Transverse colon (tissue), 4 donors: ENCODE measurements at regions not wholly inside any gene's neighbourhood (a gene's known extent, or its start where the extent isn't known, plus 50 kb on each side); places are given as distances from the start of the nearest gene placed in this dataset.

Source experiments
- DNase-seq: peaks from one replicate; pipeline ENCODE4 v3.0.0-alpha.2; 2019
- H3K27ac ChIP-seq, 4 donors: fragments of 200-600 bp; sonication (generic); 2 replicates each; pipeline ENCODE4 v1.5.1; 2016 to 2018; ENCODE audit warnings: inconsistent platforms in 4 of 4
- H3K27me3 ChIP-seq: fragments of 200-600 bp; sonication (generic); 2 replicates; pipeline ENCODE4 v1.5.1; 2017; ENCODE audit warnings: inconsistent platforms
- H3K36me3 ChIP-seq, 4 donors: fragments of 200-600 bp; sonication (generic); 2 replicates each; pipeline ENCODE4 v1.5.1; 2017 to 2019; ENCODE audit warnings: inconsistent platforms in 4 of 4
- H3K4me1 ChIP-seq, 4 donors: fragments of 200-600 bp; sonication (generic); 2 replicates each; pipeline ENCODE4 v1.5.1; 2017 to 2020; ENCODE audit warnings: inconsistent platforms in 4 of 4
- H3K4me3 ChIP-seq, 4 donors: fragments of 200-600 bp; sonication (generic); 1 replicate in 1 of 4; 2 replicates in 3 of 4; pipeline versions ENCODE4 v1.5.1 to v1.6.1; 2017 to 2019; ENCODE audit warnings: inconsistent platforms in 4 of 4
- H3K9me3 ChIP-seq, 2 donors: fragments of 200-600 bp; sonication (generic); 2 replicates each; pipeline ENCODE4 v1.5.1; 2017 to 2019; ENCODE audit warnings: inconsistent platforms in 2 of 2
- CTCF ChIP-seq, 5 experiments: fragments of 200-600 bp in 3 of 5; fragments of 450-650 bp in 2 of 5; sonication (generic) in 3 of 5; IDR thresholded peaks; 1 replicate in 2 of 5; 2 replicates in 3 of 5; pipeline ENCODE4 v1.5.1; 2016 to 2017; ENCODE audit warnings: antibody characterized with exemption in 5 of 5, inconsistent platforms in 3 of 5, mild to moderate bottlenecking in 2 of 5, moderate library complexity in 1 of 5
- EP300 ChIP-seq: sonication (generic); formaldehyde crosslinking; IDR thresholded peaks from one replicate; pipeline ENCODE4 v1.6.1; 2017; ENCODE audit warnings: antibody characterized with exemption, low read depth
- POLR2A ChIP-seq: fragments of 450-650 bp; IDR thresholded peaks from one replicate; pipeline ENCODE4 v1.6.1; 2016; ENCODE audit warnings: antibody characterized with exemption, mild to moderate bottlenecking, moderate library complexity
- POLR2AphosphoS5 ChIP-seq, 3 donors: sonication (generic); formaldehyde crosslinking; IDR thresholded peaks; one replicate each; pipeline ENCODE4 v1.6.1; 2016; ENCODE audit warnings: antibody characterized with exemption in 3 of 3
- WGBS, 2 donors: methylation state at CpG; one replicate each; pipeline ENCODE4 v1.1.5; 2018; ENCODE audit warnings: low coverage in 1 of 2; 5-methylcytosine and 5-hydroxymethylcytosine counted together
- in situ Hi-C, 4 donors: fragments of 200-750 bp; cut with MboI; loops; one replicate each; pipeline versions ENCODE4 v1.15.0 to v1.15.1; 2017; ENCODE audit warnings: low sequenced_read_pairs in 3 of 4, low pct_ligation_motif_present in 1 of 4, low pct_unique_long_range_greater_than_20kb in 1 of 4
- intact Hi-C: fragments of 100-400 bp; cut with DNase I; formaldehyde crosslinking; loops from one replicate; pipeline ENCODE4 v1.15.1; 2023; ENCODE audit warnings: low total_unique reads

- H3K36me3 ChIP-seq = no peaks in the 10 kb centered on the region
- peaks cover 7 to 21% (median 17%) of the 10 kb centered on the region in 4 donors for H3K4me1 ChIP-seq
- intact Hi-C loops = no loop called here
- in situ Hi-C loops = no loop called here
- no peaks in the 10 kb centered on the region for H3K27me3 ChIP-seq
- H3K4me3 ChIP-seq = no peak overlapping the region
- no peak overlapping the region for H3K27ac ChIP-seq
- no peaks in the 10 kb centered on the region for H3K9me3 ChIP-seq
- 30 to 45% methylated on average over 4 to 7 of the region's 7 CpGs for WGBS, 2 donors
- TF ChIP-seq POLR2A = no peak
- TF ChIP-seq POLR2AphosphoS5 (IDR thresholded peaks at IDR 0.05) = no peak
- no peak for TF ChIP-seq EP300
- TF ChIP-seq CTCF (IDR thresholded peaks at IDR 0.05) = no peak
- no peak for DNase-seq
These were observed 401.6 kb upstream of the SULF2 start for GRCh38 chr20:48186915-48187314.

GRCh38 chr20:48186447-48186846 lies 401.2 kb upstream of the SULF2 start:
- 75 to 86% methylated on average over 2 of the region's 2 CpGs for WGBS, 2 donors

DNA sequence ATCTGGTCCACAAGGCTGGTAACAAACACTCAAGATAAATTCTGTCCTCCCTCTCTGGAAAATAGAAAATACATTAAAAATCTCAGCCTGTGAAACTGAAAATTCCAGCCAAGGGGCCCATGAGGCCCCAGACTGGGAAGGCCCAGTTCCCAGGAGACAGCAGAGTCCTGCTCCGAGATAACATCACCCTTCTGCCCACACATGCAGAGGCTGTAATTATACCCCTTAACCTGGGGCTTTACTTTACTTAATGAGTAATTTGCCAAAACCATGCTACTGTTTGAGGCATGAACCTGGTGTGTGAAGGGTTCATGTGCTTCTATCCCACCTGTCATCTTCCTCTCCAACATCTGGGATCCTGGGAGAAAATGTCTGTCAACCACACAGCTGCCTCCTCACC lies 398.9 kb upstream of the SULF2 start:
- no peak overlapping the region for H3K4me3 ChIP-seq
- H3K9me3 ChIP-seq = no peaks in the 10 kb centered on the region
- DNase-seq = no peak
- H3K27ac ChIP-seq = no peak overlapping the region
- TF ChIP-seq POLR2A (no peak), CTCF (IDR thresholded peaks at IDR 0.05) (no peak), EP300 (no peak), POLR2AphosphoS5 (IDR thresholded peaks at IDR 0.05) (no peak)
- no peaks in the 10 kb centered on the region for H3K36me3 ChIP-seq
- 100% methylated on average over 1 of the region's 1 CpG; no CpG with 5 or more reads in 1 of the 2 donors for WGBS, 2 donors
- intact Hi-C loops = no loop called here
- peaks cover 0 to 3% (median 0%) of the 10 kb centered on the region in 4 donors for H3K4me1 ChIP-seq
- H3K27me3 ChIP-seq = no peaks in the 10 kb centered on the region
- in situ Hi-C loops = no loop called here

More at GRCh38 chr20:48186447-48186846, 401.2 kb upstream of the SULF2 start:
- Histone ChIP-seq H3K4me3 (no peak overlapping the region), H3K4me1 (peaks cover 3 to 16% (median 13%) of the 10 kb centered on the region in 4 donors), H3K36me3 (no peaks in the 10 kb centered on the region), H3K27ac (no peak overlapping the region), H3K27me3 (no peaks in the 10 kb centered on the region), H3K9me3 (no peaks in the 10 kb centered on the region)
- in situ Hi-C loops (no loop called here), intact Hi-C loops (no loop called here)
- DNase-seq = no peak
- TF ChIP-seq CTCF (IDR thresholded peaks at IDR 0.05) (no peak), POLR2AphosphoS5 (IDR thresholded peaks at IDR 0.05) (no peak), EP300 (no peak), POLR2A (no peak)

DNA sequence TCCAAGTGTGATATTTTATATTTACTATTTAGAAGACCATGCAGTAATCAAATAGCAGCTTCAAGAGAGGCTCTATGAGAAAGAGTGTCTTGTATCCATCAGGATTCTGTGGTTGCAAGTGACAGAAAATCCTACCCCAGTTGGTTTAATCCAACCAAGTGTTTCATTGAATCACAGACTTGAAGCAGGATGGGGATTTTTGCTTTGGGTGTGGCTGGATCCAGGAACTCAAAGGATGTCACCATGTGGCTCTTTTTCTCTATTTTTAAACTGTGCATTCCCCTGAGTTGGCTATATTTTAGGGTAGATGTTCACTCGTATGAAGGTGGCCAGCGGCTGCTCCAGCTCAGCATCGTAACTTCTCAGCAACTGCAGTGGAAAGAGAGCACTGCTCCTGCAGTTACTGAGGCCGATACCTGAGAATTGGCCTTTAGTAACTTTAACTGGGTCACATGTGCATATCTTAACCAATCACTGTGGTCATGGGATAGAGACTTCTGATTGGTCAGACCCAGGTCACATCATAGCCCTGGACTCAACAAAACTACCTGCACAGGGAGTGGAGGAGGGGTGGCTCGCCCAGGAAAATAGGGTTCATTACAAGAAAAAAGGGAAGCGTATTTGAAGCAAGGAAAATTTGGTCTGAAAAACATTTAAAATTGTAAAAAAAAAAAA lies 396.1 kb upstream of the SULF2 start:
- 74 to 77% methylated on average over 2 to 6 of the region's 6 CpGs for WGBS, 2 donors
- no peaks in the 10 kb centered on the region for H3K36me3 ChIP-seq
- intact Hi-C loops = no loop called here
- TF ChIP-seq EP300 (no peak), CTCF (IDR thresholded peaks at IDR 0.05) (no peak), POLR2AphosphoS5 (IDR thresholded peaks at IDR 0.05) (no peak), POLR2A (no peak)
- in situ Hi-C loops = no loop called here
- H3K27me3 ChIP-seq = no peaks in the 10 kb centered on the region
- no peaks in the 10 kb centered on the region for H3K9me3 ChIP-seq
- no peak overlapping the region for H3K27ac ChIP-seq
- no peak overlapping the region for H3K4me3 ChIP-seq
- no peak for DNase-seq
- peaks cover 0 to 3% (median 0%) of the 10 kb centered on the region in 4 donors for H3K4me1 ChIP-seq
